GM12891 (cell line): ENCODE measurements at regions not wholly inside any gene's neighbourhood (a gene's known extent, or its start where the extent isn't known, plus 50 kb on each side); places are given as distances from the start of the nearest gene placed in this dataset.

Source experiments
- POLR2A ChIP-seq: IDR thresholded peaks from 2 replicates; pipeline ENCODE4 v1.6.1; 2011; ENCODE audit warnings: low read depth, low read length, control low read depth
- POLR2AphosphoS5 ChIP-seq: IDR thresholded peaks from 2 replicates; pipeline ENCODE4 v1.6.1; 2011; ENCODE audit warnings: low read depth, low read length, control low read depth
- TAF1 ChIP-seq: IDR thresholded peaks from 2 replicates; pipeline ENCODE4 v1.6.1; 2011; ENCODE audit warnings: low read depth, low read length, control low read depth

GRCh38 chr12:93967454-93967853 is 180.9 kb upstream of the PLXNC1 start:
- no peak for TF ChIP-seq POLR2A
- TF ChIP-seq TAF1: no peak
- TF ChIP-seq POLR2AphosphoS5: no peak
